A549 (cell line): ENCODE measurements at regions not wholly inside any gene's neighbourhood (a gene's known extent, or its start where the extent isn't known, plus 50 kb on each side); places are given as distances from the start of the nearest gene placed in this dataset.

ENCODE experiments used
- ATAC-seq, 2 experiments: fragments of 200-7000 bp in 1 of 2; fragments of >200 bp in 1 of 2; cut with Nextera tagmentation in 1 of 2; cut with Tn5 transposase in 1 of 2; 3 replicates each; pipeline versions ENCODE4 v1.8.0 to v1.9.1; 2018 to 2020; ENCODE audit warnings: mild to moderate bottlenecking in 1 of 2, moderate library complexity in 1 of 2
- CTCF ChIA-PET: fragments of 300-600 bp; sonication (Branson Sonifier 250); formaldehyde crosslinking; extraction: SDS; loops from one replicate; lab custom pipeline; 2021; ENCODE audit warnings: antibody characterized with exemption, inconsistent platforms; lab: Yijun Ruan, JAX
- POLR2A ChIA-PET: fragments of 350-600 bp; formaldehyde crosslinking; extraction: SDS; loops from one replicate; lab custom pipeline; 2021; ENCODE audit warnings: antibody characterized with exemption, inconsistent platforms; lab: Yijun Ruan, JAX
- DNase-seq, 2 experiments: peaks; one replicate each; pipeline versions ENCODE4 v3.0.0 to v3.0.0-alpha.2; 2011 to 2016; ENCODE audit warnings: low read depth in 1 of 2, low spot score in 1 of 2
- FAIRE-seq: peaks from 2 replicates; lab custom pipeline; 2011; peaks lifted over from hg19 to GRCh38; lab: Jason Lieb, UNC
- H3K27ac ChIP-seq, 2 experiments: fragments of >200 bp; sonication (Bioruptor Twin); formaldehyde crosslinking; 3 replicates each; pipeline ENCODE4 v1.5.1; 2016 to 2017
- H3K4me1 ChIP-seq: fragments of >200 bp; sonication (Bioruptor Twin); formaldehyde crosslinking; 3 replicates; pipeline ENCODE4 v1.6.1; 2016
- H3K4me2 ChIP-seq: fragments of >200 bp; sonication (Bioruptor Twin); formaldehyde crosslinking; 3 replicates; pipeline ENCODE4 v1.6.1; 2016
- H3K4me3 ChIP-seq: fragments of >200 bp; sonication (Bioruptor Twin); formaldehyde crosslinking; 3 replicates; pipeline ENCODE4 v1.5.1; 2016
- H3K9me3 ChIP-seq: fragments of >200 bp; sonication (Bioruptor Twin); formaldehyde crosslinking; 3 replicates; pipeline ENCODE4 v1.6.1; 2016
- BHLHE40 ChIP-seq: IDR thresholded peaks from 2 replicates; pipeline ENCODE4 v1.6.1; 2012; ENCODE audit warnings: low read depth, low read length, inconsistent platforms
- CBX2 ChIP-seq: fragments of 200-600 bp; sonication (generic); IDR thresholded peaks from 2 replicates; pipeline ENCODE4 v1.6.1; 2016; ENCODE audit warnings: low read depth, mild to moderate bottlenecking, borderline replicate concordance
- CBX8 ChIP-seq: fragments of 200-600 bp; sonication (generic); IDR thresholded peaks from 2 replicates; pipeline ENCODE4 v1.6.1; 2016
- CEBPB ChIP-seq, 2 experiments: fragments of >200 bp in 1 of 2; sonication (Bioruptor Twin) in 1 of 2; formaldehyde crosslinking in 1 of 2; IDR thresholded peaks; 2 replicates each; pipeline ENCODE4 v1.6.1; 2012 to 2016
- CHD2 ChIP-seq: fragments of 150-350 bp; IDR thresholded peaks from 2 replicates; pipeline ENCODE4 v1.6.1; 2014; ENCODE audit warnings: low read length; ENCODE audit not compliant: partially characterized antibody
- EP300 ChIP-seq, 2 experiments: fragments of >200 bp; sonication (Bioruptor Twin); formaldehyde crosslinking; IDR thresholded peaks; 2 replicates in 1 of 2; 3 replicates in 1 of 2; pipeline ENCODE4 v1.6.1; 2016 to 2017
- ESRRA ChIP-seq: fragments of 150-350 bp; IDR thresholded peaks from 2 replicates; pipeline ENCODE4 v1.6.1; 2014; ENCODE audit warnings: mild to moderate bottlenecking, low read length, borderline replicate concordance
- FOSL2 ChIP-seq, 2 experiments: fragments of 450-650 bp in 1 of 2; fragments of >200 bp in 1 of 2; sonication (Bioruptor Twin) in 1 of 2; formaldehyde crosslinking; IDR thresholded peaks; 2 replicates each; pipeline versions ENCODE4 v1.5.0 to v1.6.1; 2016 to 2020; ENCODE audit warnings: mild to moderate bottlenecking in 1 of 2, moderate library complexity in 1 of 2
- FOXS1 ChIP-seq: fragments of 250-450 bp; sonication (Bioruptor Pico); IDR thresholded peaks from 2 replicates; pipeline ENCODE4 v1.5.0; 2020; ENCODE audit warnings: mild to moderate bottlenecking, moderate library complexity
- GATA3 ChIP-seq: IDR thresholded peaks from 2 replicates; pipeline ENCODE4 v1.6.1; 2012; ENCODE audit warnings: borderline replicate concordance
- HDAC2 ChIP-seq: fragments of 200-600 bp; sonication (generic); IDR thresholded peaks from 2 replicates; pipeline ENCODE4 v1.6.1; 2016
- HMGXB4 ChIP-seq: fragments of 250-450 bp; sonication (Bioruptor Pico); IDR thresholded peaks from 2 replicates; pipeline ENCODE4 v1.5.0; 2021; ENCODE audit warnings: mild to moderate bottlenecking, moderate library complexity, borderline replicate concordance
- HOXA7 ChIP-seq: fragments of 250-450 bp; sonication (Bioruptor Pico); IDR thresholded peaks from 2 replicates; pipeline ENCODE4 v1.5.0; 2020; ENCODE audit warnings: mild to moderate bottlenecking, moderate library complexity
- HOXB13 ChIP-seq: fragments of 250-450 bp; sonication (Bioruptor Pico); IDR thresholded peaks from 2 replicates; pipeline ENCODE4 v1.5.0; 2020; ENCODE audit warnings: low read depth, mild to moderate bottlenecking, moderate library complexity
- HOXB5 ChIP-seq: fragments of 250-450 bp; sonication (Bioruptor Pico); IDR thresholded peaks from 2 replicates; pipeline ENCODE4 v1.5.0; 2020; ENCODE audit warnings: mild to moderate bottlenecking, moderate library complexity
- JUN ChIP-seq, 2 experiments: fragments of >200 bp; sonication (Bioruptor Twin); formaldehyde crosslinking; IDR thresholded peaks; 2 replicates in 1 of 2; 3 replicates in 1 of 2; pipeline ENCODE4 v1.6.1; 2016 to 2017
- MAZ ChIP-seq: fragments of 150-350 bp; IDR thresholded peaks from 2 replicates; pipeline ENCODE4 v1.6.1; 2014; ENCODE audit warnings: antibody characterized with exemption, low read depth, low read length, borderline replicate concordance
- NPAS2 ChIP-seq: fragments of 250-450 bp; sonication (Bioruptor Pico); IDR thresholded peaks from 2 replicates; pipeline ENCODE4 v1.8.0; 2022; ENCODE audit warnings: mild to moderate bottlenecking, moderate library complexity, borderline replicate concordance
- PHF8 ChIP-seq: fragments of 200-600 bp; sonication (generic); IDR thresholded peaks from 2 replicates; pipeline ENCODE4 v1.6.1; 2016; ENCODE audit warnings: low read depth, mild to moderate bottlenecking, antibody characterized with exemption, moderate library complexity, borderline replicate concordance
- POLR2AphosphoS2 ChIP-seq: conservative IDR thresholded peaks from 2 replicates; pipeline ENCODE4 v1.6.1; 2012; ENCODE audit warnings: low read length, improper control_type of control experiment, inconsistent platforms
- RAD21 ChIP-seq, 2 experiments: fragments of >200 bp in 1 of 2; sonication (Bioruptor Twin) in 1 of 2; formaldehyde crosslinking in 1 of 2; IDR thresholded peaks in 1 of 2; conservative IDR thresholded peaks in 1 of 2; 2 replicates in 1 of 2; 3 replicates in 1 of 2; pipeline ENCODE4 v1.6.1; 2012 to 2018; ENCODE audit warnings: inconsistent platforms in 1 of 2
- RARB ChIP-seq: fragments of 250-450 bp; sonication (Bioruptor Pico); IDR thresholded peaks from 2 replicates; pipeline ENCODE4 v1.8.0; 2021; ENCODE audit warnings: mild to moderate bottlenecking, moderate library complexity
- RNF2 ChIP-seq: fragments of 200-600 bp; sonication (generic); IDR thresholded peaks from 2 replicates; pipeline ENCODE4 v1.6.1; 2016; ENCODE audit warnings: low read depth, mild to moderate bottlenecking, antibody characterized with exemption, moderate library complexity, borderline replicate concordance
- SMC3 ChIP-seq: fragments of >200 bp; sonication (Bioruptor Twin); formaldehyde crosslinking; IDR thresholded peaks from 3 replicates; pipeline ENCODE4 v1.6.1; 2018; ENCODE audit warnings: inconsistent platforms
- TFCP2L1 ChIP-seq: fragments of 250-450 bp; sonication (Bioruptor Pico); IDR thresholded peaks from 2 replicates; pipeline ENCODE4 v1.5.0; 2021; ENCODE audit warnings: mild to moderate bottlenecking
- TP53 ChIP-seq: fragments of 250-450 bp; sonication (Bioruptor Pico); IDR thresholded peaks from 2 replicates; pipeline ENCODE4 v1.5.0; 2021; ENCODE audit warnings: mild to moderate bottlenecking, moderate library complexity
- ZSCAN20 ChIP-seq: fragments of 250-450 bp; sonication (Bioruptor Pico); IDR thresholded peaks from 2 replicates; pipeline ENCODE4 v1.8.0; 2022; ENCODE audit warnings: mild to moderate bottlenecking, moderate library complexity
- WGBS: methylation state at CpG from one replicate; pipeline ENCODE4 v1.1.6; 2017; ENCODE audit errors: missing lambda C conversion rate; 5-methylcytosine and 5-hydroxymethylcytosine counted together
- TF ChIP-seq, protein P1 (sequence below): fragments of >200 bp; sonication (Bioruptor Twin); formaldehyde crosslinking; IDR thresholded peaks from 3 replicates; pipeline ENCODE4 v1.6.1; 2016
- TF ChIP-seq, protein P2 (sequence below): fragments of 150-350 bp; IDR thresholded peaks from 2 replicates; pipeline ENCODE4 v1.6.1; 2014; ENCODE audit warnings: low read depth, mild to moderate bottlenecking, low read length
- TF ChIP-seq, protein P3 (sequence below): IDR thresholded peaks from 2 replicates; pipeline ENCODE4 v1.6.1; 2012
- TF ChIP-seq, protein P4 (sequence below): fragments of >200 bp; sonication (Bioruptor Twin); formaldehyde crosslinking; IDR thresholded peaks from 2 replicates; pipeline ENCODE4 v1.6.1; 2016

- Histone ChIP-seq H3K4me3 (peak overlapping the region; percentile 13; the same call in 1 of the 3 replicates), H3K9me3 (0 out of 3 replicates have a peak, but pooled peaks cover 3% of the 10 kb centered on the region), H3K4me2 (peak overlapping the region; percentile 71), H3K4me1 (peaks cover 30% of the 10 kb centered on the region), H3K27ac (peak overlapping the region; percentile 85 to 92)
- DNase-seq (no peak), ATAC-seq (peak; percentile 4 to 10; a peak in 3 of 6 replicates), FAIRE-seq (no peak)
- WGBS, result 21% methylated on average over 1 of the region's 1 CpG
- TF ChIP-seq CEBPB (IDR thresholded peaks at IDR 0.05) (peak; percentile 56 to 57; a peak in 3 of 4 replicates), EP300 (IDR thresholded peaks at IDR 0.05) (no peak), ESRRA (no peak), BHLHE40 (no peak), HOXA7 (no peak), HOXB13 (CRISPR knock-in tag) (no peak), FOSL2 (IDR thresholded peaks at IDR 0.05) (no peak), FOSL2 (CRISPR knock-in tag; IDR thresholded peaks at IDR 0.05) (0 out of 2 replicates have a peak, but pooled peaks have one; percentile 13), CBX2 (no peak), POLR2AphosphoS2 (no peak), CBX8 (no peak), RNF2 (no peak), NPAS2 (CRISPR knock-in tag) (no peak), JUN (IDR thresholded peaks at IDR 0.05) (no peak), TP53 (CRISPR knock-in tag) (no peak)
- TF ChIP-seq, protein P1, sequence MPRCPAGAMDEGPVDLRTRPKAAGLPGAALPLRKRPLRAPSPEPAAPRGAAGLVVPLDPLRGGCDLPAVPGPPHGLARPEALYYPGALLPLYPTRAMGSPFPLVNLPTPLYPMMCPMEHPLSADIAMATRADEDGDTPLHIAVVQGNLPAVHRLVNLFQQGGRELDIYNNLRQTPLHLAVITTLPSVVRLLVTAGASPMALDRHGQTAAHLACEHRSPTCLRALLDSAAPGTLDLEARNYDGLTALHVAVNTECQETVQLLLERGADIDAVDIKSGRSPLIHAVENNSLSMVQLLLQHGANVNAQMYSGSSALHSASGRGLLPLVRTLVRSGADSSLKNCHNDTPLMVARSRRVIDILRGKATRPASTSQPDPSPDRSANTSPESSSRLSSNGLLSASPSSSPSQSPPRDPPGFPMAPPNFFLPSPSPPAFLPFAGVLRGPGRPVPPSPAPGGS, result no peak
- TF ChIP-seq, protein P2, sequence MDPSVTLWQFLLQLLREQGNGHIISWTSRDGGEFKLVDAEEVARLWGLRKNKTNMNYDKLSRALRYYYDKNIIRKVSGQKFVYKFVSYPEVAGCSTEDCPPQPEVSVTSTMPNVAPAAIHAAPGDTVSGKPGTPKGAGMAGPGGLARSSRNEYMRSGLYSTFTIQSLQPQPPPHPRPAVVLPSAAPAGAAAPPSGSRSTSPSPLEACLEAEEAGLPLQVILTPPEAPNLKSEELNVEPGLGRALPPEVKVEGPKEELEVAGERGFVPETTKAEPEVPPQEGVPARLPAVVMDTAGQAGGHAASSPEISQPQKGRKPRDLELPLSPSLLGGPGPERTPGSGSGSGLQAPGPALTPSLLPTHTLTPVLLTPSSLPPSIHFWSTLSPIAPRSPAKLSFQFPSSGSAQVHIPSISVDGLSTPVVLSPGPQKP, result no peak
- CTCF ChIA-PET, result interaction anchor here (0.7 to 1.8 kb wide), 3 partner anchors 8 to 209 kb away, joined by 3 to 6 read pairs (median 5); no protein-coding TSS in a partner anchor
- POLR2A ChIA-PET, result interaction anchor here (0.6 to 1.8 kb wide), 6 partner anchors 26 to 1420 kb away, joined by 3 to 8 read pairs (median 5); no protein-coding TSS in a partner anchor
These were observed 897.7 kb downstream of the KCNA4 start for GRCh38 chr11:29119116-29119515.

- no peak overlapping the region for H3K4me3 ChIP-seq
- ChIA-PET POLR2A (no interaction called here), CTCF (no interaction called here)
- 75% methylated on average over 3 of the region's 3 CpGs for WGBS
- no peak overlapping the region for H3K4me2 ChIP-seq
- ATAC-seq (no peak), DNase-seq (no peak)
- peaks cover 11% of the 10 kb centered on the region for H3K9me3 ChIP-seq
- TF ChIP-seq RNF2 (no peak), CEBPB (IDR thresholded peaks at IDR 0.05) (no peak), FOXS1 (CRISPR knock-in tag) (no peak), RAD21 (conservative IDR thresholded peaks at IDR 0.05 in 1 of 2, IDR thresholded peaks at IDR 0.05 in 1 of 2) (no peak), GATA3 (no peak)
- TF ChIP-seq, protein P3, sequence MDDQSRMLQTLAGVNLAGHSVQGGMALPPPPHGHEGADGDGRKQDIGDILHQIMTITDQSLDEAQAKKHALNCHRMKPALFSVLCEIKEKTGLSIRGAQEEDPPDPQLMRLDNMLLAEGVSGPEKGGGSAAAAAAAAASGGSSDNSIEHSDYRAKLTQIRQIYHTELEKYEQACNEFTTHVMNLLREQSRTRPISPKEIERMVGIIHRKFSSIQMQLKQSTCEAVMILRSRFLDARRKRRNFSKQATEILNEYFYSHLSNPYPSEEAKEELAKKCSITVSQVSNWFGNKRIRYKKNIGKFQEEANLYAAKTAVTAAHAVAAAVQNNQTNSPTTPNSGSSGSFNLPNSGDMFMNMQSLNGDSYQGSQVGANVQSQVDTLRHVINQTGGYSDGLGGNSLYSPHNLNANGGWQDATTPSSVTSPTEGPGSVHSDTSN, result no peak
- TF ChIP-seq, all 56 proteins: peak for 0
- 0 out of 6 replicates have a peak overlapping the region, but pooled peaks of 1 of the 2 experiments have one; percentile 21 for H3K27ac ChIP-seq
- no peaks in the 10 kb centered on the region for H3K4me1 ChIP-seq
- FAIRE-seq, result peak; percentile 65
These were observed 915.9 kb downstream of the KCNA4 start for GRCh38 chr11:29100967-29101366.

- DNase-seq, result no peak
- Histone ChIP-seq H3K4me3 (no peak overlapping the region), H3K27ac (peak overlapping the region; percentile 70 to 91; a peak in 4 of 6 replicates), H3K4me1 (peaks cover 26% of the 10 kb centered on the region), H3K4me2 (no peak overlapping the region), H3K9me3 (peaks cover 22% of the 10 kb centered on the region)
- ChIA-PET POLR2A (no interaction called here), CTCF (no interaction called here)
- 93% methylated on average over 1 of the region's 1 CpG for WGBS
- ATAC-seq, result no peak
- peak; percentile 54 for FAIRE-seq
- no peak for TF ChIP-seq HOXB13 (CRISPR knock-in tag)
- no peak for TF ChIP-seq POLR2AphosphoS2
- no peak for TF ChIP-seq HMGXB4
- TF ChIP-seq, protein P4, sequence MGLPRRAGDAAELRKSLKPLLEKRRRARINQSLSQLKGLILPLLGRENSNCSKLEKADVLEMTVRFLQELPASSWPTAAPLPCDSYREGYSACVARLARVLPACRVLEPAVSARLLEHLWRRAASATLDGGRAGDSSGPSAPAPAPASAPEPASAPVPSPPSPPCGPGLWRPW, result no peak
- no peak for TF ChIP-seq HDAC2
- no peak for TF ChIP-seq HOXB5 (CRISPR knock-in tag)
- TF ChIP-seq ZSCAN20 (CRISPR knock-in tag), result no peak
- no peak for TF ChIP-seq TFCP2L1
- no peak for TF ChIP-seq CHD2
- no peak for TF ChIP-seq RARB (CRISPR knock-in tag)
- TF ChIP-seq SMC3, result no peak
- no peak for TF ChIP-seq MAZ
- no peak for TF ChIP-seq PHF8
These were observed 921.0 kb downstream of the KCNA4 start for GRCh38 chr11:29095821-29096220.
